ENCODE measurements at regions not wholly inside any gene's neighbourhood (a gene's known extent, or its start where the extent isn't known, plus 50 kb on each side); places are given as distances from the start of the nearest gene placed in this dataset.

GRCh38 chr20:57872816-57873409 is 163.1 kb upstream of the PMEPA1 start:
- DNase-seq, result no peak
- 84 to 100% methylated on average over 3 to 4 of the region's 4 CpGs for WGBS, 2 donors
- Histone ChIP-seq H3K4me3 (no peak overlapping the region), H3K4me1 (no peaks in the 10 kb centered on the region), H3K27ac (no peak overlapping the region), H3K36me3 (no peaks in the 10 kb centered on the region), H3K9me3 (no peaks in the 10 kb centered on the region), H3K27me3 (peaks cover 0 to 37% (median 0%) of the 10 kb centered on the region in 4 donors)
- intact Hi-C loops (cut with DNase I), result no loop called here
- TF ChIP-seq POLR2A (IDR thresholded peaks at IDR 0.05) (no peak), CTCF (IDR thresholded peaks at IDR 0.05) (no peak)

- TF ChIP-seq POLR2A (IDR thresholded peaks at IDR 0.05) (no peak), CTCF (IDR thresholded peaks at IDR 0.05) (no peak)
- Histone ChIP-seq H3K27me3 (peaks cover 0 to 35% (median 0%) of the 10 kb centered on the region in 4 donors), H3K27ac (no peak overlapping the region), H3K9me3 (no peaks in the 10 kb centered on the region), H3K4me1 (no peaks in the 10 kb centered on the region), H3K4me3 (no peak overlapping the region), H3K36me3 (no peaks in the 10 kb centered on the region)
- intact Hi-C loops (cut with DNase I), result no loop called here
- DNase-seq, result no peak
- WGBS, 2 donors, result 65 to 88% methylated on average over 4 to 10 of the region's 12 CpGs
Observed at GRCh38 chr20:57871237-57871632, 161.4 kb upstream of the PMEPA1 start.

- TF ChIP-seq CTCF (IDR thresholded peaks at IDR 0.05) (no peak), POLR2A (IDR thresholded peaks at IDR 0.05) (no peak)
- 64 to 78% methylated on average over 7 of the region's 8 CpGs for WGBS, 2 donors
- H3K9me3 ChIP-seq, result no peaks in the 10 kb centered on the region
- no peaks in the 10 kb centered on the region for H3K36me3 ChIP-seq
- no peaks in the 10 kb centered on the region for H3K4me1 ChIP-seq
- intact Hi-C loops (cut with DNase I), result no loop called here
- no peak for DNase-seq
- H3K4me3 ChIP-seq, result no peak overlapping the region
- H3K27ac ChIP-seq, result no peak overlapping the region
- peaks cover 0 to 34% (median 0%) of the 10 kb centered on the region in 4 donors for H3K27me3 ChIP-seq
Observed at GRCh38 chr20:57870597-57871236, 160.9 kb upstream of the PMEPA1 start.

GRCh38 chr20:57869951-57870315 is 160.1 kb upstream of the PMEPA1 start:
- Histone ChIP-seq H3K27ac (no peak overlapping the region), H3K36me3 (no peaks in the 10 kb centered on the region), H3K27me3 (peaks cover 0 to 33% (median 0%) of the 10 kb centered on the region in 4 donors), H3K4me3 (no peak overlapping the region), H3K9me3 (no peaks in the 10 kb centered on the region), H3K4me1 (no peaks in the 10 kb centered on the region)
- DNase-seq, result no peak
- WGBS, 2 donors, result 74 to 76% methylated on average over 5 of the region's 9 CpGs
- TF ChIP-seq CTCF (IDR thresholded peaks at IDR 0.05), result no peak
- TF ChIP-seq POLR2A (IDR thresholded peaks at IDR 0.05), result no peak
- intact Hi-C loops (cut with DNase I), result no loop called here

- 61 to 66% methylated on average over 10 of the region's 10 CpGs for WGBS, 2 donors
- no peak overlapping the region for H3K4me3 ChIP-seq
- TF ChIP-seq CTCF (IDR thresholded peaks at IDR 0.05) (no peak), POLR2A (IDR thresholded peaks at IDR 0.05) (no peak)
- H3K36me3 ChIP-seq, result no peaks in the 10 kb centered on the region
- intact Hi-C loops (cut with DNase I), result no loop called here
- no peak for DNase-seq
- peaks cover 0 to 33% (median 0%) of the 10 kb centered on the region in 4 donors for H3K27me3 ChIP-seq
- H3K4me1 ChIP-seq, result no peaks in the 10 kb centered on the region
- H3K27ac ChIP-seq, result no peak overlapping the region
- no peaks in the 10 kb centered on the region for H3K9me3 ChIP-seq
Observed at GRCh38 chr20:57869291-57869950, 159.6 kb upstream of the PMEPA1 start.

Data from esophagus squamous epithelium (tissue), 5 donors.